OCI-LY7 (cell line): ENCODE measurements at regions not wholly inside any gene's neighbourhood (a gene's known extent, or its start where the extent isn't known, plus 50 kb on each side); places are given as distances from the start of the nearest gene placed in this dataset.

Experiments
- BruUV-seq: library from RNA; stranded (reverse); fragments of 400-500 nt; replicated peaks from 2 replicates; lab custom pipeline; 2021; lab: Mats Ljungman, UMichigan
- CTCF ChIA-PET: fragments of 300-600 bp; sonication (Branson Sonifier 250); formaldehyde crosslinking; loops from one replicate; lab custom pipeline; 2022; ENCODE audit warnings: antibody characterized with exemption; ENCODE audit not compliant: unreplicated experiment; lab: Charles Lee
- POLR2A ChIA-PET: fragments of 300-600 bp; sonication (Branson Sonifier 250); formaldehyde crosslinking; loops from one replicate; lab custom pipeline; 2022; ENCODE audit warnings: antibody characterized with exemption; lab: Charles Lee
- DNase-seq: peaks from one replicate; pipeline ENCODE4 v3.0.0-alpha.2; 2015; ENCODE audit warnings: low spot score
- H2AFZ ChIP-seq: fragments of 200-600 bp; sonication (generic), shearing (Covaris generic); 2 replicates; pipeline ENCODE4 v1.6.1; 2014; ENCODE audit warnings: mild to moderate bottlenecking, antibody characterized with exemption, low read length, moderate library complexity
- H3K27ac ChIP-seq: fragments of 200-600 bp; sonication (generic); 2 replicates; pipeline ENCODE4 v1.5.1; 2014; ENCODE audit warnings: mixed run types, low read depth, mild to moderate bottlenecking, moderate library complexity, low read length, inconsistent platforms; ENCODE audit not compliant: poor library complexity, severe bottlenecking
- H3K36me3 ChIP-seq: fragments of 200-600 bp; sonication (generic); 2 replicates; pipeline ENCODE4 v1.6.1; 2014; ENCODE audit warnings: mild to moderate bottlenecking, antibody characterized with exemption, low read length, moderate library complexity, mixed read lengths; ENCODE audit not compliant: insufficient read depth
- H3K4me1 ChIP-seq: fragments of 200-600 bp; sonication (generic); 2 replicates; pipeline ENCODE4 v1.5.1; 2014; ENCODE audit warnings: mild to moderate bottlenecking, low read length; ENCODE audit not compliant: insufficient read depth, poor library complexity, severe bottlenecking
- H3K4me2 ChIP-seq: fragments of 200-600 bp; sonication (generic); 2 replicates; pipeline ENCODE4 v1.6.1; 2014; ENCODE audit warnings: mild to moderate bottlenecking, low read length
- H3K4me3 ChIP-seq: fragments of 200-600 bp; sonication (generic); 2 replicates; pipeline ENCODE4 v1.5.1; 2014; ENCODE audit warnings: mild to moderate bottlenecking, low read depth, low read length; ENCODE audit not compliant: poor library complexity, severe bottlenecking
- H3K79me2 ChIP-seq: fragments of 200-600 bp; sonication (generic); 2 replicates; pipeline ENCODE4 v1.6.1; 2016; ENCODE audit warnings: low read depth, mild to moderate bottlenecking, low read length, moderate library complexity, mixed read lengths; ENCODE audit not compliant: insufficient read depth
- H3K9me2 ChIP-seq: fragments of 200-600 bp; sonication (generic); 2 replicates; pipeline ENCODE4 v1.6.1; 2016; ENCODE audit warnings: mild to moderate bottlenecking, low read length, mixed read lengths; ENCODE audit not compliant: insufficient read depth
- H3K9me3 ChIP-seq: fragments of 200-600 bp; sonication (generic); 2 replicates; pipeline ENCODE4 v1.6.1; 2014; ENCODE audit warnings: mild to moderate bottlenecking, mixed run types, low read length, mixed read lengths
- H4K20me1 ChIP-seq: fragments of 200-600 bp; sonication (generic); 2 replicates; pipeline ENCODE4 v1.6.1; 2014; ENCODE audit warnings: mild to moderate bottlenecking, antibody characterized with exemption, low read length, moderate library complexity, mixed read lengths; ENCODE audit not compliant: insufficient read depth
- CTCF ChIP-seq: fragments of 200-600 bp; sonication (generic); conservative IDR thresholded peaks from 2 replicates; pipeline ENCODE4 v1.5.1; 2014; ENCODE audit warnings: mild to moderate bottlenecking, antibody characterized with exemption, low read length, moderate library complexity, mixed read lengths
- EZH2phosphoT487 ChIP-seq: fragments of 200-600 bp; sonication (generic); IDR thresholded peaks from 2 replicates; pipeline ENCODE4 v1.6.1; 2018; ENCODE audit warnings: low read depth, borderline replicate concordance, mild to moderate bottlenecking, mixed run types, antibody characterized with exemption, low read length, moderate library complexity, mixed read lengths
- intact Hi-C: fragments of 100-400 bp; cut with micrococcal nuclease; formaldehyde crosslinking; loops from one replicate; pipeline ENCODE4 v1.10.0; 2022; ENCODE audit not compliant: unreplicated experiment

- H3K4me1 ChIP-seq: no peaks in the 10 kb centered on the region
- H3K4me3 ChIP-seq: no peak overlapping the region
- H3K79me2 ChIP-seq: no peaks in the 10 kb centered on the region
- no peak for DNase-seq
- no peak overlapping the region for H3K4me2 ChIP-seq
- no peaks in the 10 kb centered on the region for H3K9me2 ChIP-seq
- BruUV-seq: no TSS peak
- no peak overlapping the region for H2AFZ ChIP-seq
- H4K20me1 ChIP-seq: no peaks in the 10 kb centered on the region
- H3K9me3 ChIP-seq: no peaks in the 10 kb centered on the region
- POLR2A ChIA-PET: interaction anchor here (0.7 kb wide), 1 partner anchor 249 kb away, joined by 4 read pairs; no protein-coding TSS in a partner anchor
- no peak overlapping the region for H3K27ac ChIP-seq
- intact Hi-C loops: loop anchor here (5.0 kb wide), 1 partner anchor 327 kb away; no protein-coding TSS in a partner anchor
- H3K36me3 ChIP-seq: no peaks in the 10 kb centered on the region
- TF ChIP-seq EZH2phosphoT487: no peak
- no peak for TF ChIP-seq CTCF
- CTCF ChIA-PET: no interaction called here
Measured at GRCh38 chr10:123554656-123555055, 111.5 kb upstream of the GPR26 start.

- H3K36me3 ChIP-seq: no peaks in the 10 kb centered on the region
- H3K79me2 ChIP-seq: no peaks in the 10 kb centered on the region
- H3K4me3 ChIP-seq: no peak overlapping the region
- H3K4me1 ChIP-seq: no peaks in the 10 kb centered on the region
- H3K27ac ChIP-seq: no peak overlapping the region
- POLR2A ChIA-PET: no interaction called here
- no peak overlapping the region for H2AFZ ChIP-seq
- H3K9me2 ChIP-seq: no peaks in the 10 kb centered on the region
- CTCF ChIA-PET: no interaction called here
- no peak for TF ChIP-seq CTCF
- no peak for TF ChIP-seq EZH2phosphoT487
- H4K20me1 ChIP-seq: no peaks in the 10 kb centered on the region
- H3K4me2 ChIP-seq: no peak overlapping the region
- intact Hi-C loops: loop anchor here (5.0 kb wide), 1 partner anchor 328 kb away; no protein-coding TSS in a partner anchor
- no peaks in the 10 kb centered on the region for H3K9me3 ChIP-seq
- no TSS peak for BruUV-seq
- no peak for DNase-seq
Measured at GRCh38 chr10:123555616-123556015, 110.5 kb upstream of the GPR26 start.

- intact Hi-C loops: loop anchor here (5.0 kb wide), 1 partner anchor 329 kb away; no protein-coding TSS in a partner anchor
- no TSS peak for BruUV-seq
- CTCF ChIA-PET: no interaction called here
Measured at GRCh38 chr10:123556049-123556448, 110.1 kb upstream of the GPR26 start.

More at GRCh38 chr10:123556049-123556448, 110.1 kb upstream of the GPR26 start:
- Histone ChIP-seq H3K4me2 (no peak overlapping the region), H3K36me3 (no peaks in the 10 kb centered on the region), H4K20me1 (no peaks in the 10 kb centered on the region), H3K4me3 (no peak overlapping the region), H3K27ac (no peak overlapping the region), H3K79me2 (no peaks in the 10 kb centered on the region), H3K9me2 (no peaks in the 10 kb centered on the region), H3K9me3 (no peaks in the 10 kb centered on the region), H3K4me1 (no peaks in the 10 kb centered on the region), H2AFZ (no peak overlapping the region)
- POLR2A ChIA-PET: no interaction called here
- no peak for TF ChIP-seq EZH2phosphoT487
- no peak for TF ChIP-seq CTCF
- no peak for DNase-seq
